ENCODE measurements at regions not wholly inside any gene's neighbourhood (a gene's known extent, or its start where the extent isn't known, plus 50 kb on each side); places are given as distances from the start of the nearest gene placed in this dataset.
"Not testable (repeated sequence)": the region's sequence is repeated elsewhere in the genome, so short reads cannot be mapped to it uniquely, and the experiment has no call there.

DNA sequence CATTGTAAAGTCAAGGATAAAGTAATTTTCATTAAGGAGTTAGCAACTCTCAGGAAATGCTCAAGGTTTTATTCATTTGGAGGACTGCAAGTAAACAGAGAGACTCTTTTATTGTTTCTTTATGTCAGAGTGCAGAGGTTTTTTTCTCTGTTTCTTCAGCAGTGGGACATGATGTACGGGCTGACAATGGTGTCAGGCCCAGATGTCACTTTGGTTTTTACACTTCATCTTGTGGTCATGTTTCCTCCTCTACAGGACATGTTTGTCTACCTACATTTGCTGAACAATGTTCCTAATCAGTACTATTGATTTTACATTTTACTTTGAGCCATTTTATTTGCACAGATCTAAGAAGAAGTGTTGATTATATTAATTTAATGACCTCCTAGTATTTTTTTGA, 72.8 kb upstream of the PARP8 start:
- no peak for DNase-seq (ENCODE audit: extremely low read depth, low read depth)
- no peak overlapping the region for H3K4me3 ChIP-seq (replicated peaks; ENCODE audit: low read depth, low read length)
- TF ChIP-seq CTCF (IDR thresholded peaks at IDR 0.05; ENCODE audit: low read depth, low read length, missing control alignments) = no peak

DNA sequence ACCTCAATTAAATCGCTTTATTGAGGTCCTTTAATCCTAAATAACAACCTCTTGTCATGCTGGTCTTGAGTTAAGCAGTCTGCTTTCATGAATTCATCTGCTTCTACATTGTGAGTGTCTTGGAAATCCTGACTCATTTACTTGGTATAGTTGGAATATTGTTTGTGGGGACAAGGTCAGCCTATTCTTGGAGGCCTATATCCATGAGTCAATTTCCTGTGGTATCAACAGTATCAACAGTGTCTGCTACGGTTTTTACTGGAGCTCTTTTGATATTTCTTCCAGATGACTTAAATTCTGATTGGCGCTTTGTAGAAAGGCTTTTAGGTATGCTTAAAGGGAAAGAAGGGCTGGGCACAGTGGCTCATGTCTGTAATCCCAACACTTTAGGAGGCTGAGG, 71.2 kb upstream of the PARP8 start:
- TF ChIP-seq CTCF (IDR thresholded peaks at IDR 0.05; ENCODE audit: low read depth, low read length, missing control alignments) = no peak
- peak; percentile 69 for DNase-seq (ENCODE audit: extremely low read depth, low read depth)
- no peak overlapping the region for H3K4me3 ChIP-seq (replicated peaks; ENCODE audit: low read depth, low read length)

- DNase-seq (ENCODE audit: extremely low read depth, low read depth); H3K4me3 ChIP-seq (replicated peaks; ENCODE audit: low read depth, low read length): not testable (repeated sequence)
Measured at GRCh38 chr5:50601576-50601975, 64.9 kb upstream of the PARP8 start.

DNA sequence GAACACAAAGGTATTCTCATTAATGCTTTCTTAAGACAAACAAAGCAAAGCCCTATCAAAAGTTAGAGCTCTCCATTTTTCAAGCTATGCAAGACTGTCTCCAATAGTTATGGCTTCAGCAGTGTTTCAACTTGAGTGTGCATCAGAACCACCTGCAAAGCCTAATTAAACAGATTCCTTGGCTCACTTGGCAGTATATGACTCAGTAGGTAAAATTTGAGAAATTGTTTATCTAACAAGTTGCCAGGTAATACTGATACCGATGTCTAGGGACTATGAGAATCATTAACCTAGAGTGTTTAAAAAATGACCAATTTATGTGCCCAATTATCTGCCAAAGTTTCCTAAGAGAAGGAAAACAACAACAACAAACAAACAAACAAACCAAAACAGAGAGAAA, 60.3 kb upstream of the PARP8 start:
- H3K4me3 ChIP-seq (replicated peaks; ENCODE audit: low read depth, low read length) = no peak overlapping the region
- no peak for TF ChIP-seq CTCF (IDR thresholded peaks at IDR 0.05; ENCODE audit: low read depth, low read length, missing control alignments)
- DNase-seq (ENCODE audit: extremely low read depth, low read depth) = no peak

GRCh38 chr5:50607456-50607855, 59.0 kb upstream of the PARP8 start:
- H3K4me3 ChIP-seq (replicated peaks; ENCODE audit: low read depth, low read length); DNase-seq (ENCODE audit: extremely low read depth, low read depth): not testable (repeated sequence)

- DNase-seq (ENCODE audit: extremely low read depth, low read depth) = not testable (repeated sequence)
Measured at GRCh38 chr5:50607953-50608705, 58.3 kb upstream of the PARP8 start.

GRCh38 chr5:50613057-50613456, 53.4 kb upstream of the PARP8 start:
- not testable (repeated sequence) for H3K4me3 ChIP-seq (replicated peaks; ENCODE audit: low read depth, low read length); DNase-seq (ENCODE audit: extremely low read depth, low read depth)

More at GRCh38 chr5:50607953-50608705, 58.3 kb upstream of the PARP8 start:
- H3K4me3 ChIP-seq (replicated peaks; ENCODE audit: low read depth, low read length) = not testable (repeated sequence)

Data from HFF-Myc (cell line).